Cardiac muscle cell (in vitro differentiated cells and primary cell): ENCODE measurements at regions not wholly inside any gene's neighbourhood (a gene's known extent, or its start where the extent isn't known, plus 50 kb on each side); places are given as distances from the start of the nearest gene placed in this dataset.

Experiments used
- DNase-seq, 2 donors: peaks; one replicate each; pipeline versions ENCODE4 v3.0.0 to v3.0.0-alpha.2; 2010 to 2017; ENCODE audit warnings: low read depth in 1 of 2, low spot score in 1 of 2
- H3K27ac ChIP-seq: fragments of 200-600 bp; sonication (generic); 2 replicates; pipeline ENCODE4 v1.5.1; 2016
- H3K27me3 ChIP-seq: fragments of 200-600 bp; sonication (generic); 2 replicates; pipeline ENCODE4 v1.6.0; 2016; ENCODE audit warnings: control low read depth
- H3K36me3 ChIP-seq: fragments of 200-600 bp; sonication (generic); 2 replicates; pipeline ENCODE4 v1.5.1; 2016; ENCODE audit warnings: control low read depth
- H3K4me1 ChIP-seq: fragments of 200-600 bp; sonication (generic); 2 replicates; pipeline ENCODE4 v1.8.1; 2017; ENCODE audit warnings: low read depth, mild to moderate bottlenecking, mixed run types
- H3K4me3 ChIP-seq: fragments of 200-600 bp; sonication (generic); 2 replicates; pipeline ENCODE4 v1.5.1; 2016; ENCODE audit warnings: mild to moderate bottlenecking
- H3K9me3 ChIP-seq: fragments of 200-600 bp; sonication (generic); 2 replicates; pipeline ENCODE4 v1.5.1; 2017; ENCODE audit warnings: low read depth, mild to moderate bottlenecking, control low read depth
- CTCF ChIP-seq: IDR thresholded peaks from 2 replicates; pipeline ENCODE4 v1.5.1; 2012; ENCODE audit warnings: low read depth, mild to moderate bottlenecking, low read length

GRCh38 chr7:67422601-67423000, 426.0 kb downstream of the TYW1 start:
- DNase-seq, result no peak
- Histone ChIP-seq H3K27ac (no peak overlapping the region), H3K4me1 (no peaks in the 10 kb centered on the region), H3K9me3 (no peaks in the 10 kb centered on the region), H3K36me3 (no peaks in the 10 kb centered on the region), H3K4me3 (no peak overlapping the region), H3K27me3 (no peaks in the 10 kb centered on the region)
- no peak for TF ChIP-seq CTCF

- no peak overlapping the region for H3K27ac ChIP-seq
- no peak for DNase-seq
- H3K4me1 ChIP-seq, result no peaks in the 10 kb centered on the region
- H3K4me3 ChIP-seq, result no peak overlapping the region
- TF ChIP-seq CTCF, result no peak
- H3K27me3 ChIP-seq, result no peaks in the 10 kb centered on the region
- H3K36me3 ChIP-seq, result no peaks in the 10 kb centered on the region
- no peaks in the 10 kb centered on the region for H3K9me3 ChIP-seq
Measured at GRCh38 chr7:67423065-67423464, 426.4 kb downstream of the TYW1 start.

- Histone ChIP-seq H3K4me3 (no peak overlapping the region), H3K9me3 (no peaks in the 10 kb centered on the region), H3K36me3 (no peaks in the 10 kb centered on the region), H3K27me3 (no peaks in the 10 kb centered on the region), H3K4me1 (no peaks in the 10 kb centered on the region), H3K27ac (no peak overlapping the region)
- no peak for TF ChIP-seq CTCF
- no peak for DNase-seq
Measured at GRCh38 chr7:67426654-67427053, 430.0 kb downstream of the TYW1 start.

- Histone ChIP-seq H3K36me3 (no peaks in the 10 kb centered on the region), H3K9me3 (no peaks in the 10 kb centered on the region), H3K27ac (no peak overlapping the region), H3K27me3 (no peaks in the 10 kb centered on the region), H3K4me1 (no peaks in the 10 kb centered on the region), H3K4me3 (no peak overlapping the region)
- TF ChIP-seq CTCF, result no peak
- no peak for DNase-seq
Measured at GRCh38 chr7:67429735-67430134, 433.1 kb downstream of the TYW1 start.

GRCh38 chr7:67432536-67433234, 436.1 kb downstream of the TYW1 start:
- no peak for TF ChIP-seq CTCF
- no peak overlapping the region for H3K4me3 ChIP-seq
- no peak overlapping the region for H3K27ac ChIP-seq
- no peaks in the 10 kb centered on the region for H3K9me3 ChIP-seq
- H3K36me3 ChIP-seq, result no peaks in the 10 kb centered on the region
- H3K27me3 ChIP-seq, result no peaks in the 10 kb centered on the region
- DNase-seq, result no peak
- H3K4me1 ChIP-seq, result no peaks in the 10 kb centered on the region
